ENCODE measurements at regions not wholly inside any gene's neighbourhood (a gene's known extent, or its start where the extent isn't known, plus 50 kb on each side); places are given as distances from the start of the nearest gene placed in this dataset.

GRCh38 chr10:64397125-64397524 lies 875.9 kb downstream of the REEP3 start (continued):
- no peak for TF ChIP-seq REST (IDR thresholded peaks at IDR 0.05; ENCODE audit: unreplicated experiment)
- no peak for TF ChIP-seq STAT1 (IDR thresholded peaks at IDR 0.05; ENCODE audit: unreplicated experiment)
- no peak for TF ChIP-seq JUNB (IDR thresholded peaks at IDR 0.05; ENCODE audit: unreplicated experiment)
- TF ChIP-seq EZH2phosphoT487 (IDR thresholded peaks at IDR 0.05; ENCODE audit: unreplicated experiment) = no peak

- Histone ChIP-seq H3K36me3 (ENCODE audit: insufficient read depth) (no peaks in the 10 kb centered on the region), H3K4me3 (no peak overlapping the region), H3K4me2 (no peak overlapping the region), H3K4me1 (ENCODE audit: insufficient read depth) (no peaks in the 10 kb centered on the region), H2AFZ (no peak overlapping the region), H3F3A (replicated peaks; ENCODE audit: low read depth) (no peaks in the 10 kb centered on the region), H3K79me2 (replicated peaks; ENCODE audit: insufficient read depth) (no peaks in the 10 kb centered on the region), H3K9me2 (ENCODE audit: insufficient read depth) (peaks cover 12% of the 10 kb centered on the region; the same call in 1 of the 2 replicates), H3K27me3 (ENCODE audit: insufficient read depth) (no peaks in the 10 kb centered on the region), H3K27ac (ENCODE audit: low read depth) (no peak overlapping the region), H4K20me1 (replicated peaks; ENCODE audit: insufficient read depth) (no peaks in the 10 kb centered on the region)
- no peak overlapping the region for H3K4me3 Mint-ChIP-seq
- no peaks in the 10 kb centered on the region; the same call in 2 of the 3 replicates for H3K9me3 Mint-ChIP-seq
- DNase-seq (ENCODE audit: low spot score) (no peak), ATAC-seq (no peak)
- no peaks in the 10 kb centered on the region for H3K4me1 Mint-ChIP-seq
- H3K36me3 Mint-ChIP-seq (ENCODE audit: low read depth) = no peaks in the 10 kb centered on the region
- TF ChIP-seq ZNF114 (CRISPR knock-in tag; IDR thresholded peaks at IDR 0.05) (no peak), EZH2 (IDR thresholded peaks at IDR 0.05; ENCODE audit: low read depth, unreplicated experiment) (no peak), CTCF (conservative IDR thresholded peaks at IDR 0.05; ENCODE audit: low read depth in 2 of 2) (no peak), POLR2AphosphoS5 (IDR thresholded peaks at IDR 0.05; ENCODE audit: low read depth) (no peak), EZH2phosphoT487 (IDR thresholded peaks at IDR 0.05; ENCODE audit: unreplicated experiment) (no peak), CREB1 (CRISPR knock-in tag; IDR thresholded peaks at IDR 0.05; ENCODE audit: low read depth) (no peak)
- H3K27me3 Mint-ChIP-seq (ENCODE audit: insufficient read depth, low read depth, poor library complexity) = no peaks in the 10 kb centered on the region
- H3K27ac Mint-ChIP-seq = no peak overlapping the region
Measured at GRCh38 chr10:64408391-64409183, 887.4 kb downstream of the REEP3 start.
